Stimulated activated naive B cell treated with anti-CD40 and anti-IgM and Interleukin-4, amounts not matched to agents 10 μg/mL and 1 μg/mL and 100 μg/mL, for 72 hours (primary cell): ENCODE measurements at regions not wholly inside any gene's neighbourhood (a gene's known extent, or its start where the extent isn't known, plus 50 kb on each side); places are given as distances from the start of the nearest gene placed in this dataset.

Experiments
- ATAC-seq, 2 donors: fragments of 150-1000 bp; cut with Tn5 transposase; replicated peaks; 2 replicates each; pipeline ENCODE4 v1.10.0; 2021; ENCODE audit warnings: moderate library complexity in 1 of 2
- DNase-seq: peaks from one replicate; pipeline ENCODE4 v3.0.0; 2021
- H3K27ac Mint-ChIP-seq: one replicate; pipeline ENCODE4 v1.8.0; 2022; ENCODE audit warnings: mild to moderate bottlenecking, mixed read lengths
- H3K27me3 Mint-ChIP-seq, 2 donors: one replicate each; pipeline ENCODE4 v1.8.0; 2022; ENCODE audit warnings: mixed read lengths in 2 of 2
- H3K36me3 Mint-ChIP-seq, 2 donors: one replicate each; pipeline ENCODE4 v1.8.0; 2022; ENCODE audit warnings: mixed read lengths in 2 of 2, mild to moderate bottlenecking in 1 of 2
- H3K4me1 Mint-ChIP-seq, 2 donors: one replicate each; pipeline ENCODE4 v1.8.0; 2022; ENCODE audit warnings: mixed read lengths in 2 of 2, mild to moderate bottlenecking in 1 of 2
- H3K4me3 Mint-ChIP-seq, 2 donors: one replicate each; pipeline ENCODE4 v1.8.0; 2022; ENCODE audit warnings: mild to moderate bottlenecking in 2 of 2, mixed read lengths in 2 of 2, moderate library complexity in 1 of 2
- H3K9me3 Mint-ChIP-seq, 2 donors: one replicate each; pipeline ENCODE4 v1.8.0; 2022; ENCODE audit warnings: mixed read lengths in 2 of 2, mild to moderate bottlenecking in 1 of 2

- no peak overlapping the region for H3K4me3 Mint-ChIP-seq
- H3K36me3 Mint-ChIP-seq = peaks cover 0 to 1% of the 10 kb centered on the region in 2 donors
- no peak for ATAC-seq
- H3K27me3 Mint-ChIP-seq = peaks cover 24 to 27% of the 10 kb centered on the region in 2 donors
- no peak for DNase-seq
- no peak overlapping the region for H3K27ac Mint-ChIP-seq
- peaks cover 2 to 12% of the 10 kb centered on the region in 2 donors for H3K4me1 Mint-ChIP-seq
- no peaks in the 10 kb centered on the region for H3K9me3 Mint-ChIP-seq
These were observed 55.0 kb downstream of the RPL37A start for GRCh38 chr2:216553482-216554240.

DNA sequence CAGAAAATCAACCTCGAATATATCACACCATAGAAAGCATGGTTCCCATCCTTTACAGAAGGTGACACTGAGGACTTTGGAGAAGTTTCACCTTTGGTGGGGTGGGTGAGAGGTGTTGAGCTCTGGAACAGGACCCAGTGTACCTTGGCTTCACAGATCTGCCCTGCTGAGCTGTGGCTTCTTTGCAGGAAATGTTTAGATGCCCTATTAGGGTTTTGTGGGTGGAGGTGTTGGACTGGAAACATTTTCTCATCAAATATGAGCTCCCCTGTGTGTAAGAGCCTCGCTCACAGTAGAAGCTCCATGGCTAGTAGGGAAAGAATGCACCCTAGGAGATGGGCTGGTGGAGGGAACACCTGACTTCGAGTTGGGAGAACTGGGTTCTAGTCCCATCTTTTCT, 55.6 kb downstream of the RPL37A start:
- DNase-seq (no peak), ATAC-seq (no peak)
- Mint-ChIP-seq H3K4me1 (peaks cover 2 to 12% of the 10 kb centered on the region in 2 donors), H3K9me3 (no peaks in the 10 kb centered on the region), H3K27me3 (peaks cover 24 to 27% of the 10 kb centered on the region in 2 donors), H3K27ac (no peak overlapping the region), H3K36me3 (peaks cover 0 to 1% of the 10 kb centered on the region in 2 donors), H3K4me3 (no peak overlapping the region)

DNA sequence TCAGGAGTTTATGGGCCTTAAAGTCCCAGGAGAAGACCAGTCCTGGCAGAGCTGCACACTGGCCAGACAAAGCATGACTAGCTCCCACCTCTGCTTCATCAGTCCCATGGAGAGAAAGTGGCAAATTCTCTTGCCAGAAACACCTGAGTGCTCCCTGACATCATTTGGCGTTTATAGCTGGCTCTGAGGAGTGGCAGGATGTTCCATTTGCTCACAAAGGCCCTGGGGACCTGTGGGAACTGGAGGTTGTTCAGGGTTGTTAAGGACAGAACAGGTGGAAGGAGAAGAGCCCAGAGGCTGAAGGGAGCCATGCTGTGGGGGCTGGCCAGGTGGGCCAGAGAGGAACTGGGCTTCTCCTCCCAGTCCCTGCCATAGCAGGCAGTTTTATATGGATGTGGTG, 56.1 kb downstream of the RPL37A start:
- ATAC-seq (no peak), DNase-seq (no peak)
- H3K36me3 Mint-ChIP-seq = peaks cover 0 to 1% of the 10 kb centered on the region in 2 donors
- H3K9me3 Mint-ChIP-seq = no peaks in the 10 kb centered on the region
- peaks cover 23 to 26% of the 10 kb centered on the region in 2 donors for H3K27me3 Mint-ChIP-seq
- no peak overlapping the region for H3K27ac Mint-ChIP-seq
- H3K4me3 Mint-ChIP-seq = no peak overlapping the region
- H3K4me1 Mint-ChIP-seq = peaks cover 2 to 12% of the 10 kb centered on the region in 2 donors

- no peak overlapping the region for H3K4me3 Mint-ChIP-seq
- peaks cover 2 to 12% of the 10 kb centered on the region in 2 donors for H3K4me1 Mint-ChIP-seq
- no peaks in the 10 kb centered on the region for H3K9me3 Mint-ChIP-seq
- ATAC-seq (peak; percentile 46 to 47), DNase-seq (no peak)
- no peak overlapping the region for H3K27ac Mint-ChIP-seq
- peaks cover 0 to 1% of the 10 kb centered on the region in 2 donors for H3K36me3 Mint-ChIP-seq
- H3K27me3 Mint-ChIP-seq = peaks cover 22 to 26% of the 10 kb centered on the region in 2 donors
These were observed 56.6 kb downstream of the RPL37A start for GRCh38 chr2:216555274-216555673.

DNA sequence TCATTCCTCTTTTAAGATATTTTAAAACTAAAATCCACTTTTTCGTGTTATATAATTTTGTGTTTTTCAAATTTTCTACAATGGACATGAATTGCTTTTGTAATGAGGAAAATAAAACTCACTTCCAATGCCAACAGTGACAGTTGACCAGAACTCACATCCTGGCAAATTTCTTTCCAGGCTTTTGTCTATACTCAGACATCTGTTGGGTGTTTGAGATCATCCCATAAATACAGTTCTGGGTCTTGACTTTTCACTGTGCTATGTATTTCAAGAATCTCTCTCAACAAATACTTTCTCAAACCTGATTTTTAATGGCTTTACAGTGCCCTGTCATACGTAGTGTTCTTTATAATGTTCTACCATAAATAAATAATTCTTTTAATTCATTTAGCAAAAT, 57.6 kb downstream of the RPL37A start:
- H3K36me3 Mint-ChIP-seq = peaks cover 0 to 1% of the 10 kb centered on the region in 2 donors
- H3K27ac Mint-ChIP-seq = no peak overlapping the region
- H3K4me1 Mint-ChIP-seq = peaks cover 2 to 12% of the 10 kb centered on the region in 2 donors
- DNase-seq = no peak
- H3K27me3 Mint-ChIP-seq = peaks cover 26 to 33% of the 10 kb centered on the region in 2 donors
- H3K9me3 Mint-ChIP-seq = no peaks in the 10 kb centered on the region
- no peak overlapping the region for H3K4me3 Mint-ChIP-seq
- no peak for ATAC-seq

DNA sequence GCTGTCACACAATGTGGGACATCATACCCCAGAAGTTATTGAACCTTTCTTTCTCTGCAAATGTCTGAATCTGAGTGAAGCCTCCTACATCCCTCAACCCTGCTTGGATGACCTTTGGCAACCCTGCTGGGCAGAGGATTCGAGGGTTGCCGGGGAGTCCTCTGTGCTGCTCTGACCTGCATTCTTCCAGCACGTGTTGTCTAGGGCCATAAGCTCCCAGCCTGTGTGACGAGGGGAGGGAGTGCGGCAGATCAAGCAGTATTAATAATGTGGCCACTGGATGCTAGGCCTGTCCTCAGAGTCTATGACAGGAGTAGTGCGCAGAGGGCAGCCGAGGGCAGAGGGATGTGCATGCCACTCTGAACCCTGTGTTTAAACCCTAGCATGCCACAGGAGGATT, 58.8 kb downstream of the RPL37A start:
- H3K27me3 Mint-ChIP-seq = peaks cover 31 to 44% of the 10 kb centered on the region in 2 donors
- peaks cover 0 to 1% of the 10 kb centered on the region in 2 donors for H3K36me3 Mint-ChIP-seq
- DNase-seq (no peak), ATAC-seq (no peak)
- no peak overlapping the region for H3K27ac Mint-ChIP-seq
- H3K9me3 Mint-ChIP-seq = no peaks in the 10 kb centered on the region
- H3K4me1 Mint-ChIP-seq = peaks cover 2 to 12% of the 10 kb centered on the region in 2 donors
- no peak overlapping the region for H3K4me3 Mint-ChIP-seq

- DNase-seq (no peak), ATAC-seq (no peak)
- H3K4me1 Mint-ChIP-seq = peaks cover 2 to 12% of the 10 kb centered on the region in 2 donors
- no peak overlapping the region for H3K27ac Mint-ChIP-seq
- peaks cover 0 to 1% of the 10 kb centered on the region in 2 donors for H3K36me3 Mint-ChIP-seq
- no peaks in the 10 kb centered on the region for H3K9me3 Mint-ChIP-seq
- H3K27me3 Mint-ChIP-seq = peaks cover 35 to 48% of the 10 kb centered on the region in 2 donors
- H3K4me3 Mint-ChIP-seq = no peak overlapping the region
These were observed 59.2 kb downstream of the RPL37A start for GRCh38 chr2:216557820-216558219.

DNA sequence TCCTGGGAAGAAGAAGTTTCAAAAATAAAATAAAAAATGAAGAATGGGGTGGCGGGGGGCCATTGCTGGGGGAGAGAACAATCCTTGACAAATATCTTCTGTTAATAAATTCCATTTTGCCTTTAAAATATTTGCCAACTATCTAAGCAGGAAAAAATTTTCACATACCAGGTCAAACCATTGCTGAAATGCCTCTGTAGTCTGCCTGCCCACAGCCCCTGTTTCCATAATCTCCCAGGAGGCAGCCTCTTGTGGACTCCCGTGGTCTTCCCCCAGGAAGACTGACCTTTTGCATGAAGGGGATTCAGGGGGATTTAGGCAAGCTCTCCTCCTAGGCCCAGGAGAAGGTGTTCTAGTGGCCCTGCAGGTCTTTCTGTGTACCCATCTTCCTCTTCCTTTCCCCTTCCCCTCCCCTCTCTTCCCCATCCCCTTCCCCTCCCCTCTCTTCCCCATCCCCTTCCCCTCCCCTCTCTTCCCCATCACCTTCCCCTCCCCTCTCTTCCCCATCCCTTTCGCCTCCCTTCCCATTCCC, 61.0 kb downstream of the RPL37A start:
- no peak overlapping the region for H3K4me3 Mint-ChIP-seq
- H3K27ac Mint-ChIP-seq = no peak overlapping the region
- ATAC-seq = no peak
- peaks cover 2 to 12% of the 10 kb centered on the region in 2 donors for H3K4me1 Mint-ChIP-seq
- peaks cover 0 to 2% of the 10 kb centered on the region in 2 donors for H3K9me3 Mint-ChIP-seq
- peaks cover 38 to 52% of the 10 kb centered on the region in 2 donors for H3K27me3 Mint-ChIP-seq
- DNase-seq = no peak
- H3K36me3 Mint-ChIP-seq = peaks cover 0 to 1% of the 10 kb centered on the region in 2 donors

DNA sequence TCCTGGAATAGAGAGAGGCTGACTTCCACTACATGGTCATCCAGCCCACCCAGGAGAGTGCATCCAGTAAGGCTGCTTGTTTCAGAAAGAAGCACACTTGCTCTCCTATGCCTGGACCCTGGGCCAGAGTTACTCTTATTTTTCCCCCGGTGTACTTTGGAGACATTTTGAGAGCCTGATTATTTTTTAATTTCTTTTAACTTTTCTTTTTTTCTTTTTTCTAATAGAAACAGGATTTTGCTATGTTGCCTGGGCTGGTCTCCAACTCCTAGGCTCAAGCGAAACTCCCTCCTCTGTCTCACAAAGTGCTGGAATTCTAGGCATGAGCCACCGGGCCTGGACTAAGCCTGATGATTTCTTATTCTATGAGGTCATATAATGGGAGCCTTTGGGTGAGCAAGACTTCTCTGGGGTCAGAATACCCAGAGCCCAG, 62.2 kb downstream of the RPL37A start:
- Mint-ChIP-seq H3K4me3 (no peak overlapping the region), H3K4me1 (peaks cover 0 to 2% of the 10 kb centered on the region in 2 donors), H3K27me3 (peaks cover 39 to 60% of the 10 kb centered on the region in 2 donors), H3K27ac (no peak overlapping the region), H3K9me3 (peaks cover 0 to 2% of the 10 kb centered on the region in 2 donors), H3K36me3 (peaks cover 0 to under 1% of the 10 kb centered on the region in 2 donors)
- ATAC-seq (no peak), DNase-seq (no peak)

GRCh38 chr2:216562696-216563435, 64.2 kb downstream of the RPL37A start:
- no peak overlapping the region for H3K27ac Mint-ChIP-seq
- ATAC-seq = no peak
- no peak overlapping the region for H3K4me3 Mint-ChIP-seq
- H3K4me1 Mint-ChIP-seq = no peaks in the 10 kb centered on the region
- DNase-seq = no peak
- H3K36me3 Mint-ChIP-seq = no peaks in the 10 kb centered on the region
- peaks cover 31 to 67% of the 10 kb centered on the region in 2 donors for H3K27me3 Mint-ChIP-seq
- H3K9me3 Mint-ChIP-seq = peaks cover 0 to 2% of the 10 kb centered on the region in 2 donors

DNA sequence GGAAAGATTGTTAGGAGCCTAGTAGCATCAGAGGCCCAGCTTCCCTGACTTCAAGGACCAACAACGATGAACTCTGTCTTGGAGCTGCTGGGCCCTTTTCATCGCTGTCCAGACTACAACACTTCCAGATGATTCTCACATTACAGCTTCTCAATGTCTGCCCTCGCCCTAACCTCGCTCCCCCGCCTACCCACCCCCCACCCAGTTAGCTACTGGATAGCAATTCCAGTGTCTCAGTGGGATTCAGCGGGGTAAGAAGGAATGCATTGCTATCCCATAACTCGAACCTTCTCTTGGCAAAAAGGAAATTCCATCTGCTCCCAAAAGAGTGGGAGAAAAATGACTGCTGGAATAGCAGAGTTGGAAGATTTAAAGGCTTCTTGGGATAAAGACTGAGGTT, 65.0 kb downstream of the RPL37A start:
- no peaks in the 10 kb centered on the region for H3K36me3 Mint-ChIP-seq
- no peaks in the 10 kb centered on the region for H3K4me1 Mint-ChIP-seq
- ATAC-seq (no peak), DNase-seq (no peak)
- peaks cover 30 to 67% of the 10 kb centered on the region in 2 donors for H3K27me3 Mint-ChIP-seq
- peaks cover 0 to 2% of the 10 kb centered on the region in 2 donors for H3K9me3 Mint-ChIP-seq
- H3K27ac Mint-ChIP-seq = no peak overlapping the region
- no peak overlapping the region for H3K4me3 Mint-ChIP-seq

GRCh38 chr2:216564611-216565010, 66.0 kb downstream of the RPL37A start:
- Mint-ChIP-seq H3K4me3 (no peak overlapping the region), H3K27ac (no peak overlapping the region), H3K4me1 (no peaks in the 10 kb centered on the region), H3K27me3 (peaks cover 35 to 67% of the 10 kb centered on the region in 2 donors), H3K9me3 (peaks cover 0 to 2% of the 10 kb centered on the region in 2 donors), H3K36me3 (no peaks in the 10 kb centered on the region)
- DNase-seq (no peak), ATAC-seq (no peak)

- DNase-seq (no peak), ATAC-seq (no peak)
- H3K4me3 Mint-ChIP-seq = no peak overlapping the region
- H3K9me3 Mint-ChIP-seq = peaks cover 2% of the 10 kb centered on the region in 2 donors
- no peaks in the 10 kb centered on the region for H3K4me1 Mint-ChIP-seq
- H3K36me3 Mint-ChIP-seq = no peaks in the 10 kb centered on the region
- H3K27ac Mint-ChIP-seq = no peak overlapping the region
- H3K27me3 Mint-ChIP-seq = peaks cover 27 to 55% of the 10 kb centered on the region in 2 donors
These were observed 67.3 kb upstream of the IGFBP2 start for GRCh38 chr2:216565956-216566355.

GRCh38 chr2:216568576-216568975, 64.6 kb upstream of the IGFBP2 start:
- ATAC-seq = no peak
- Mint-ChIP-seq H3K4me1 (no peaks in the 10 kb centered on the region), H3K9me3 (peaks cover 5 to 7% of the 10 kb centered on the region in 2 donors), H3K27ac (no peak overlapping the region), H3K36me3 (no peaks in the 10 kb centered on the region), H3K4me3 (no peak overlapping the region), H3K27me3 (peaks cover 12 to 34% of the 10 kb centered on the region in 2 donors)
- no peak for DNase-seq
